K562 (cell line): ENCODE measurements at regions not wholly inside any gene's neighbourhood (a gene's known extent, or its start where the extent isn't known, plus 50 kb on each side); places are given as distances from the start of the nearest gene placed in this dataset.

ENCODE experiments used
- CTCF ChIP-seq, 3 experiments: IDR thresholded peaks in 2 of 3; conservative IDR thresholded peaks in 1 of 3; 2 replicates each; pipeline ENCODE4 v1.5.1; 2011 to 2012; ENCODE audit warnings: low read length in 3 of 3, mild to moderate bottlenecking in 3 of 3, control low read depth in 2 of 3, improper control_type of control experiment in 1 of 3, inconsistent platforms in 1 of 3, low read depth in 1 of 3, mixed read lengths in 1 of 3, moderate library complexity in 1 of 3; ENCODE audit not compliant: insufficient read depth in 2 of 3
- PTRF ChIP-seq: fragments of 450-650 bp; IDR thresholded peaks from 2 replicates; pipeline ENCODE4 v1.6.1; 2016; ENCODE audit warnings: mild to moderate bottlenecking, missing genetic modification characterization, missing compliant biosample characterization
- ZNF24 ChIP-seq: fragments of 450-650 bp; IDR thresholded peaks from 2 replicates; pipeline ENCODE4 v1.6.1; 2016
- TF ChIP-seq, protein P1 (sequence below): fragments of 200-400 bp; formaldehyde crosslinking; IDR thresholded peaks from 2 replicates; pipeline ENCODE4 v1.6.1; 2017; ENCODE audit warnings: mild to moderate bottlenecking, low read depth, low read length, moderate library complexity

DNA sequence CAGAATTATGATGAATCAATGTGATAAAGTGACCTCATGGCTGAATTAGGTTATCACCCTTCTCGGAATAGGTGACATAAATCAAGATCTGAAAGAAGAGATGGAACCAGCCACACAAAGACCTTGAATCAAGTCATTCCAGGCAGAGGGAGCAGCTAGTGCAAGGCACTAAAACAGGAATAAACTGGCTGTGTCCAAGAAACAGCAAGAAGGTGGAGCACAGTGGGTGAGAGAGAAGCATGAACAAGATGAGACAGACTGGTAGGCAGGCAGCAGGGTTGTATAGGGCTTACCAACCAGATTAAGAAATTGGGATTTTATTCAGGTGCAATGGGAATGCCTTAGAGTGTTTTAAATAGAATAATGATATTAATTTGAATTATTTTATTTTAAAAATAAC, 470.3 kb downstream of the PCDH20 start:
- TF ChIP-seq ZNF24 (no peak), PTRF (tag) (no peak), CTCF (IDR thresholded peaks at IDR 0.05 in 2 of 3, conservative IDR thresholded peaks at IDR 0.05 in 1 of 3; ENCODE audit: insufficient read depth in 2 of 3, low read depth in 1 of 3, low read length in 3 of 3) (no peak)
- TF ChIP-seq, protein P1, sequence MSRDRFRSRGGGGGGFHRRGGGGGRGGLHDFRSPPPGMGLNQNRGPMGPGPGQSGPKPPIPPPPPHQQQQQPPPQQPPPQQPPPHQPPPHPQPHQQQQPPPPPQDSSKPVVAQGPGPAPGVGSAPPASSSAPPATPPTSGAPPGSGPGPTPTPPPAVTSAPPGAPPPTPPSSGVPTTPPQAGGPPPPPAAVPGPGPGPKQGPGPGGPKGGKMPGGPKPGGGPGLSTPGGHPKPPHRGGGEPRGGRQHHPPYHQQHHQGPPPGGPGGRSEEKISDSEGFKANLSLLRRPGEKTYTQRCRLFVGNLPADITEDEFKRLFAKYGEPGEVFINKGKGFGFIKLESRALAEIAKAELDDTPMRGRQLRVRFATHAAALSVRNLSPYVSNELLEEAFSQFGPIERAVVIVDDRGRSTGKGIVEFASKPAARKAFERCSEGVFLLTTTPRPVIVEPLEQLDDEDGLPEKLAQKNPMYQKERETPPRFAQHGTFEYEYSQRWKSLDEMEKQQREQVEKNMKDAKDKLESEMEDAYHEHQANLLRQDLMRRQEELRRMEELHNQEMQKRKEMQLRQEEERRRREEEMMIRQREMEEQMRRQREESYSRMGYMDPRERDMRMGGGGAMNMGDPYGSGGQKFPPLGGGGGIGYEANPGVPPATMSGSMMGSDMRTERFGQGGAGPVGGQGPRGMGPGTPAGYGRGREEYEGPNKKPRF = no peak
